Fibroblast of the conjunctiva (primary cell): ENCODE measurements at regions not wholly inside any gene's neighbourhood (a gene's known extent, or its start where the extent isn't known, plus 50 kb on each side); places are given as distances from the start of the nearest gene placed in this dataset.

Experiments
- DNase-seq: peaks from one replicate; pipeline ENCODE4 v3.0.0-alpha.2; 2010; ENCODE audit warnings: low read depth

DNA sequence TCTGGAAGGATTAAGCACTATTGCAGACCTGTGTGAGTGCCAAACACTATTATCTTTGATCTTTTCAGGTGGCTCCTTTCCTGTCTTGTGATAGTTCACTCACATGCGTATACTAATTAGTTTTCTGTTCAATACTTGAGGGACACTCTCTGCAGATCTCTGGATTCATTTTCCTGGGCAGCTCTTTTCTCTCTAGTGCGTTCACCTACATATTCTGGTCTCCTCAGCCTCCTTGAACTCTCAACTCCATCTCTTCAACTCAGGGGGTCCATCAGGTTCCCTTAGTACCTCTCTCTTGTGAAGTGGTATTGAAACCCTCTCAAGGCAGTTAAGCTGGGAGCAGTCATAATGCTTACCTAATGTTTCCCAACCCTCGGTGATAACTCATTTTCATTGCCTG is 1218.1 kb upstream of the MAP3K7 start:
- no peak for DNase-seq

DNA sequence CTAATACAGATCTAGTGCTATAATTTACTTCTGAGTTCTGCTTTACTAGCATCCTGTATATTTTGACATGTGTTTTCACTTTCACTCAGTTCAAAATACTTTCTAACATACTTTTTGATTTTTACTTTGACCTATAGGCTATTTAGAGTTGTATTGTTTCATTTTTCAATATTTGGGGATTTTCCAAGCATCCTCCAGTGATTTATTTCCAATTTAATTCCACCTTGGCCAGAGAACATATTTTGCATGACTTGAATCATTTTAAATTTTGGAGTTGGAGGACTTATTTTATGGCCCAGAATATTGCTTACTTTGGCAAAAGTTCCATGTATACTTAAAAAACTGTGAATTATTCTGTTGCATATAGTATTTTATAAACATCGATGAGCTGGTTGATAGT is 1215.6 kb upstream of the MAP3K7 start:
- DNase-seq: no peak

- DNase-seq: no peak
These were observed 1209.7 kb upstream of the MAP3K7 start for GRCh38 chr6:91796603-91797002.

- DNase-seq: no peak
These were observed 1201.6 kb upstream of the MAP3K7 start for GRCh38 chr6:91788501-91788900.

DNA sequence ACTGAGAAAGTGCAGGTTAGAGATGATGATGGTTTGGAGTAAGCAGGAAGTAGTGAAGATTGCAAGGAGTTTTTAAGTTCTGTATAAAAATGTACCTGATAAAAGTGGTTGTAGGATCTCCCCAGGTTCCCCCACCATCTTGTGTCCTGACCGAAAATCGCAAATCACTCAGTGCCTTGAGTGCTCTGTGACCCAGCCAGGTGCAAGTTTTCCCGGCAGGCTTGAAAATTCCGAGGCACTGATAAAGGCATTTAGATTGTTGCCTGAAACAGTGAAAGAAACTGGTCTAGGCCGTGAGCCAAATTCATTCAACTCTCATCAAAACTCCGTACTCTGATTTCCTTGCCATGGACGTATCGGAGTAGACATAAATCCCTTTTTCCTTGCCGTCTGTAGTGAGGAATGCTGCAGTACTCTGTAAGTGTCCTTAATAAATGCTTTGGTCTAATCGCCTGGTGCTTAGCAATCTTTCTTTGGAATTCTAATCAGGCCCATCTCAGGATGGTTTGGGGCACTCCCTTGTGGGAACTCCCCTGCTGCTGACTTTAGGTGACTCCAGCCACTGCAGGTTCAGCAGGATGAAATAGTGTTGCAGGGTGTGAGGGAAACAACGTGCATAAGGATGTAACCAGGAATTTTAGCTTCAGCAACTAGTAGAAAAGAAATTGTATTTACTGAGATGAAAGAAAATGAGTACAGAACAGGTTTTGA is 1199.8 kb upstream of the MAP3K7 start:
- no peak for DNase-seq

GRCh38 chr6:91782802-91783201 is 1195.9 kb upstream of the MAP3K7 start:
- no peak for DNase-seq

GRCh38 chr6:91781946-91782345 is 1195.1 kb upstream of the MAP3K7 start:
- no peak for DNase-seq

DNA sequence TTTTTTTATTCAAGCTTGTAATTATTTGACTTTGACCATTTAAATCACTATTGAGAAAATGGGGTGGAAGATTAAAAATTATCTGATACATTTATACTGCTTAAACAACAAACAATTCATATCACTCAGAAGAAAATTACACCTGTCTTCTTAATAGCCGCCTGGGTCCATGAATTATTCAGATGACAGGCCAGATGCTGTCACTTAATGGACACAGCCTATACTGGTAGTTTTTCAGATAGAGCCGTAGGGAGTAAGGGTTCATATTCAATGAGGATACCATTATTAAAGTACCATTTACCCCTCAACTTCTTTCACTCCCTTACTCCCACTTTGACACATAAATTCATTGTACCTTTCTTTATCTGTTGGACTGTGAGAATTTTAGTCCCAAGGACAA is 1193.4 kb upstream of the MAP3K7 start:
- no peak for DNase-seq

DNA sequence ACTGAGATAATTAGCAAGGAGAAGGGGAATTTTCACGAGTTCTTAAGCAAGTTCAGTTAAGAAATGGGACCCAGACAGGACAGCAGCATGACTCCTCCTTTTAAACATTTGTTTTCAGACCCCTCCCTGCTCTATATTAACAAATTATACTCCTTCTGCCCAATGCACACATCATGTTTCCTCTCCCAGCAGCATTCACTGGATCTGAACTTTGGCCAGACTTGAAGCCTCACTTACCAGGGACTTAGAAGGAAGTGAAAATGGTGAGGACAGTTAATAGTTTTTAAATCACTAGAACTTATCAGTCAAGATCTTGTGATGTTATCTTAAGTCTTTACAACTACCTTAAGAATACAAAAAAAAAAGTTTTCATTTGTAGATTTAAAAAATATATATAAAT is 1174.7 kb upstream of the MAP3K7 start:
- DNase-seq: no peak

DNA sequence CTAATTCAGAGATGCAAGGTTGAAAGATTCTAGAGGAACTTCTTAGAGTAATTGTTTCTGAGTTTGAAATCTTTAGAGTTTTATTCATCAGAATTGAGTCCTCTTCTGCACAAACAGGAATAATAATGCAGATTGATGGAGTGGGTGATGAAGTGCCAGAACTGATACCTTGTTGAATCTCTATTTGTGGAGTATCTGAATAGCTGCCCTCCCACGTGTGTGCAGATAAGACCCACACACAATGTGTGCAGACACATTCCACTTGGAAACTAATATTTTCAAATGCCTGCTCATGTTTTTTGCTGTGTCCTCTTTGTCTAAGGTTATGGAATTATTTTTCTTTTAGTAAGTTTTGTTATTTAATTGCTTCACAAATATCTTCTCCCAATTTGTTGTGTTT is 1167.8 kb upstream of the MAP3K7 start:
- no peak for DNase-seq

DNA sequence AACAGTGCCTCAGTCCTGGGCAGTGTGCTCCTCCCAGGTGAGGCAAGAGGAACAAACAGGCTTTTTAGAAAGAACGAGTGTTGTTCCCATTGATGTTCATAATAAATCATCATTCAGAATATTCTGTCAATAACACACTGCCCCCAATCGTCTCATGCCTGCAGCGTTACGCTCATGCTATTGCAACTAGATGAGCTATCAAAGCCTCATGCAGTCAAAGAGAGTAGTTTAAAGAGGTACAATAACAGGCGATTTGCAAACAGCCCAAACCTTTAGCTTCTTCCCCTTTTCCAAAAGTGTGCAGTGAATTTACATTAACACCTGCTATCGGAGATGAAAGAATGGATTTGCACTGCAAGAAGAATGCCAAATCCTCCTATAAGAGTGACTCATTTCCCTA is 1164.7 kb upstream of the MAP3K7 start:
- no peak for DNase-seq

- no peak for DNase-seq
These were observed 1157.7 kb upstream of the MAP3K7 start for GRCh38 chr6:91744566-91744965.

GRCh38 chr6:91743756-91744155 is 1156.9 kb upstream of the MAP3K7 start:
- no peak for DNase-seq

DNA sequence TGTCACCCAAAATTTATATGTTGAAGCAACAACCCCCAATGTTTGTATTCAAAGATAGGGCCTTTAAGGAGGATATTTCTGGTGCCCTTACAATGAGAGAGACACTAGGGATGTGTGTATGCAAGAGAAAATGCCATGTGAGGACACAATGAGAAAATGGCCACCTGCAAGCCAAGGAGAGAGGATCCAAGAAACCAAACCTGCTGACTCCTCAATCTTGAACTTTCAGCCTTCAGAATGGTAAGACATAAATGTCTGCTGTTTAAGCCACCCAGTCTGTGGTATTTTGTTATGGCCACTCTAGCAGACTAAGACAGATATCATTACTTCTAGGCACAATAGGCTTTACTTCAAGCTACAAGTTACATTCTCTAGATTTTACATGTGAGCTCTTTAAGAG is 1145.1 kb upstream of the MAP3K7 start:
- no peak for DNase-seq

DNA sequence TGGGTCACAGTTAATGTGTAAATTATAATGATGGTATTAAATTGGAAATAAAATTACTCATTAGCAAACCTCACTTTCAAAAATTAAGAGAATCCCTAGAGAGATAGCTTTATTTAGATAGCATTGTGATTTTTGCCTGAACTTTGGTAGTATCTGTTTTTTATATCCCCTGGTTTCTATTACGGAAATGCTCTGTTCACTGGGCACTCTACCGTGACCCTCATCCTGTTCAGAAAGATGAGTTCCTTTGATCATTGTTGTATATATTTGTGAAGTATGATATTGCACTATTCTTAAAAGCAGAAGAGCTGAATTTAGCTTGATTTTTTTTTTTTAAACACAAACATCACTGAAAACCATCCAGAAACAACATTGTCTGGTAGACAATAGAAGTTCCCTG is 1143.8 kb upstream of the MAP3K7 start:
- DNase-seq: no peak

- DNase-seq: no peak
These were observed 1133.5 kb upstream of the MAP3K7 start for GRCh38 chr6:91720324-91720723.

- no peak for DNase-seq
These were observed 1132.5 kb upstream of the MAP3K7 start for GRCh38 chr6:91719414-91719813.

DNA sequence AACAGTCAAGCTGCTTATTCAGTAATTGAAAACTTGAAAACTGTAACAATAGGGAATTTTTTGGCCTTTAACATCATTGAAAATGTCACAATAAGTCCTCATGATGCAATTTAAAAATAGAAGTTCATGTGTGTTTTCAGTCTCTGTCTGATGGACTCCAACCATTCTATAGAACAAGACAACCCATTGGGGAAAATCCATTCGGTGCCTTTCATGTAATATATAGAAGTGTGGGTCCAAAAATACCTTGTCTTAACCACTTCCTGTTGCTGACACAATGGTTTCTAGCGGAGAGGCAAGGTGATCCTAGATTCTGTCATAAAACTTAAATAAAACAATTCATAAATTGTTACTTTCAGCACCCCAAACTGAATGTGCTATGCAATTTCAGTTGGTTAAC is 1131.3 kb upstream of the MAP3K7 start:
- no peak for DNase-seq

DNA sequence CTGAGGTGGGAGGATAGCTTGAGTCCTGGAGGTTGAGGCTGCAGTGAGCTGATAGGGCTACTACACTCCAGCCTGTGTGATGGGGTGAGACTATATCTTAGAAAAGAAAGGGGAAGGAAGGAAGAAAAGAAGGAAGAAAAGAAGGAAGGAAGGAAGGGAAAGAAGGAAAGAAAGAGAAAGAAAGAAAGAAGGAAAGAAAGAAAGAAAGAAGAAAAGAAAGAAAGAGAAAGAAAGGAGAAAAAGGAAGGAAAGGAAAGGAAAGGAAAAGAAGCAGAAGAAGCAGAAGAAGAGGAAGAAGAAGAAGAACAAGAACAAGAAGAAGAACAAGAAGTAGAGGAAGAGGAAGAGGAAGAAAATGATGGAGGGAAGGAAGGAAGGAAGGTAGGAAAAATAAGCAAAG is 1130.2 kb upstream of the MAP3K7 start:
- DNase-seq: no peak

DNA sequence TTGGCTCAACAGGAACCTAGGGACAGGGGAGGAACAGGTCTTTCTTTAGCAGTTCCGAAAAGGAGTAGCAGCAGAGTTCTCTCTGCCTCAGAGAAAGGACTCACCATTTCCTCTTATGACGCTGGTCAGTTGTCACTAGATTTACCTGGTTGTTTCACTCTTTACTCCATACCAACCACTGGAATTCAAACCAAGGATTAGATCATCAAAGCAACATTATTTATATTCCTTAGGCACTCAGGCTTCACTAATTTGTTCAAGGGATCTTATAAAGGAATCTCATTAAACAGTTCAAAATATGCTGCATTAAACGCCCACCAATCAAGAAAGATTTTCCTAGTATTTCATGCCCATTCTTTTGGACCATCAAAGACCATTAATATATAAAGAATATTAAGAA is 1129.5 kb upstream of the MAP3K7 start:
- no peak for DNase-seq

DNA sequence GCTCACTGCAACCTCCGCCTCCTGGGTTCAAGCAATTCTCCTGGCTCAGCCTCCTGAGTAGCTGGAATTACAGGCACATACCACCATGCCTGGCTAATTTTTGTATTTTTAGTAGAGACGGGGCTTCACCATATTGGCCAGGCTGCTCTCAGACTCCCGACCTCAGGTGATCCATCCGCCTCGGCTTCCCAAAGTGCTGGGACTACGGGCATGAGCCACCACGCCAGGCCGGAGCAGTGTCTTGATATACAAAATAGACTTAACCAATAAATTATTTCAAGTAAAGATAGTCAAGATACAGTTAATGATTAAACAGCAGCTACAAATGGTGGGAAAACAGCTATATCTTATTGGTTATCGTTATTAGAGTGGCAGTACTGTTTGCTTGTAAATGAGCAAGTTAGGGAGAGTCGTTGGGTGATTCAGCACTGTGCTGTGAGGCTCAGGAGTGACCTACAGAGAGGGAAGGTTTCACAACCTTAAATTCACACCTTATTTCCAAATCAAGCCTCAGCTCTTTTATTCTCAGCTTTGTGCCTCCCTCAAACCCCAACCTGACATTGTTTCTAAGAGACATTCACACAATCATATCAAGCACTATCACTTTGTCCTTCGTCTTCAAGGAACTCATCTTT is 1128.4 kb upstream of the MAP3K7 start:
- DNase-seq: no peak

DNA sequence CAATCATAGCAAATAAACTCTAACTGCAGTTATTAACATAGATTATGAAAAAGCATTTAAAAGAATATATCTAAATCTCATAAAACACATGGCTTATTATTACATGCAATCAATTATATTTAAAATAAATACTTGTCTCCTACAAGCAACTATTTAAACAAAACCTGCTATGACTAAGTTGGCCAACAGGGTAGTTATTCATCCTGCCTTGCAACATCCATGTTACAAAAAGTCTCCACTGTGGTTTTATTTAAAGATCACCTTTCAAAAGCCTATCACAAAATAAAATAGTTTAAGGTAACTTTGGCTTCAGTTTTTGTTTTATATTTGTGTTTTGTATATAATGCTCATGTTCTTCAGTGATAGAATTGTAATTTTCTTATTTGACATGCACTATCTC is 1127.0 kb upstream of the MAP3K7 start:
- no peak for DNase-seq

DNA sequence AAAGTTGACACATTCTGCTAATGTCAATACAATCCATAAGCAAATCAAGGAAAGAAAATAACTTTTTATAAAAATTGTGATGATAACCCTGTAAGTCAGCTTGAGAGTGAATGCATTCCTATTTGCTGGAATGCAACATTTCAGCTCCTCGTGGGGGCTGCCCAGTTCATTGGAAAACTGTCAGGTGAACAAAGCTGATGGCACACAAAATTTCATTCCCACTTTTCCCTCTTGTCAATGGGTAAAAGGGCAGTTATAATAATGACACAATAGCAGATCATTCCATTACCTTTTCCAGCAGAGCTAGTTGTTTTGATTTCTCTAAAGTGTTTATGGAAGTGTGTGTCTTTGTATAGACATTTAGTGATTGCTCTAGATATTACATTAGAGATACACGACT is 1124.6 kb upstream of the MAP3K7 start:
- no peak for DNase-seq

DNA sequence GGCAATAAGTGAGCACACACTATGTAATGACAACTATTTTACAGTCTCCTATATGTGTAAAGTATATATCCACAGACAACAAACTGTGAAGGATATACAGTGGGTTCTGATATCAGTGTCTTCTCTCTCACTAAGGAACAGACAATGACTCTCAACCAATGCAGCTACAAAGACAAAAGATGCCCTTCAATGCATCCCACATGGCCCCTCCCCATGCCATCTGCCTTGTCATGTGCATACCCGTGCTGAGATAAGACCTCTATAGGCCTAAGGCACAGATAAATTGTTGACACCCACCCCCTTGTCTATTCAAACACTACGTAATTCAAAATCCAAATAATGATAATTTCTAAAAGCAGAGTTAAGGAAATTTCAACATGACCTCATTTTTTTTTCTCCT is 1123.5 kb upstream of the MAP3K7 start:
- DNase-seq: no peak
